LNCaP clone FGC (cell line): ENCODE measurements at regions not wholly inside any gene's neighbourhood (a gene's known extent, or its start where the extent isn't known, plus 50 kb on each side); places are given as distances from the start of the nearest gene placed in this dataset.

Experiments used
- DNase-seq: peaks from one replicate; pipeline ENCODE4 v3.0.0-alpha.2; 2011; ENCODE audit warnings: low read depth
- H3K4me3 ChIP-seq: 2 replicates; pipeline ENCODE4 v1.5.1; 2011; ENCODE audit warnings: mild to moderate bottlenecking, low read depth, low read length, control low read depth
- TF ChIP-seq, protein P1 (sequence below): IDR thresholded peaks from 2 replicates; pipeline ENCODE4 v1.5.1; 2012; ENCODE audit warnings: mild to moderate bottlenecking; ENCODE audit not compliant: control insufficient read depth, insufficient read depth; ENCODE audit errors: extremely low read depth

DNA sequence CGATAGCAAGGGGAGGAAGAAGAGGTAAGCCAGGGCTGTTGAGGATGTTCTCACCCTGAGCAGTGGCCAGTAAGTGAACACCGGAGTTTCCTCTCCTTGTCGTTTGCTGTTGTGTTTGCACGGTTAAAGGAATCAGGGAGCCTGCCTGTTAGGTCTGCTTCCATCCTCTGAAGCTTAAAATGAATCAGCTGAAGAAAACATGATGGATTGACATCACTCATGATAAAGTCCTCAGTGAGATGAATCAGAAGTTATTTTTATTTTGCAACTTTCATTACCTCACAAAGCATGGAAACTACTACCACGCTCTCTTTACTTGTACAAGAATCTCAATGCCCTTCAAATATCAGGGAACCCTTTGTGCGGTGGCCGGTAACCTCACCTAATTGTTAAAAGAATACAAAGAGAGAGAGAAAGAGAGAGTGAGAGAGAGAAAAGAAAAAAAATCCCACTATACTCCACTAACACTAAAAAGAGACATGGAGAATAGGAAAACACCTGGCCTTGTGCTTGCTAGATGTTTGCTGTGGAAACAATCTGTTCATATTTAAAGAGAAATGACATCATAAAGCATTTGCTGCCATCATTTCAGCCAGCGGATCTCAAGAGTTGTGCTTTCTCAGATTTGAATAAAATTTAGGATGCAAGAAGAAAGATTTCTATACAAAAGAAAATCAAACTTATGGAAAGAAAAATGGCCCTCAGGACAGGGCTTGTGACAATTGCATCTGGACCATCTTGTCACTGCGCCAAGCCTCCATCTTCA lies 441.6 kb upstream of the SALL1 start:
- H3K4me3 ChIP-seq = no peak overlapping the region
- DNase-seq = no peak
- TF ChIP-seq, protein P1, sequence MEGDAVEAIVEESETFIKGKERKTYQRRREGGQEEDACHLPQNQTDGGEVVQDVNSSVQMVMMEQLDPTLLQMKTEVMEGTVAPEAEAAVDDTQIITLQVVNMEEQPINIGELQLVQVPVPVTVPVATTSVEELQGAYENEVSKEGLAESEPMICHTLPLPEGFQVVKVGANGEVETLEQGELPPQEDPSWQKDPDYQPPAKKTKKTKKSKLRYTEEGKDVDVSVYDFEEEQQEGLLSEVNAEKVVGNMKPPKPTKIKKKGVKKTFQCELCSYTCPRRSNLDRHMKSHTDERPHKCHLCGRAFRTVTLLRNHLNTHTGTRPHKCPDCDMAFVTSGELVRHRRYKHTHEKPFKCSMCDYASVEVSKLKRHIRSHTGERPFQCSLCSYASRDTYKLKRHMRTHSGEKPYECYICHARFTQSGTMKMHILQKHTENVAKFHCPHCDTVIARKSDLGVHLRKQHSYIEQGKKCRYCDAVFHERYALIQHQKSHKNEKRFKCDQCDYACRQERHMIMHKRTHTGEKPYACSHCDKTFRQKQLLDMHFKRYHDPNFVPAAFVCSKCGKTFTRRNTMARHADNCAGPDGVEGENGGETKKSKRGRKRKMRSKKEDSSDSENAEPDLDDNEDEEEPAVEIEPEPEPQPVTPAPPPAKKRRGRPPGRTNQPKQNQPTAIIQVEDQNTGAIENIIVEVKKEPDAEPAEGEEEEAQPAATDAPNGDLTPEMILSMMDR = no peak

DNA sequence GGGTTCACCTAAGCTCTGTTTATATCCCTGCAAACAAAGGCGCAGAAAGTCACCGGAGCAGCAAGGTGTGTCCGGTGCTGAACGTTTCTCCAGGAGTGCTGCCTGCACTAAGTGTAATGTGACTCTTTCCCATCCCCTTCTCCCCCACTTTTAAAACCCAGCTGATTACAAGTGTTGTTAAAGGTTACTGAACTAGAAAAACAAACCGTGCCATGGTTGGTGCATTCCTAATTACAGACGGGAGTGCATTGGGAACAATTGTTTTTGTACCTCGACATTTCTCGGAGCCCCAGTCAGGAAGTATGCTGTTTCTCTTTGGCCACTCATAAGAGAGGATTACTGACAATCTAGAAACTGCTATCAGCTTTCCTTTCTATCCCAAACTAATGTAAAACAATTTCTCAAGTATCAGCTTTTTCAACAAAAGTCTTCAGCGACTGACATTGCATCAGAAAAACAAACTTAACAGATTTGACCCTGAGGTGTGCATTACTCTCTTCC lies 441.0 kb upstream of the SALL1 start:
- DNase-seq = no peak
- no peak overlapping the region for H3K4me3 ChIP-seq
- TF ChIP-seq, protein P1 = no peak

DNA sequence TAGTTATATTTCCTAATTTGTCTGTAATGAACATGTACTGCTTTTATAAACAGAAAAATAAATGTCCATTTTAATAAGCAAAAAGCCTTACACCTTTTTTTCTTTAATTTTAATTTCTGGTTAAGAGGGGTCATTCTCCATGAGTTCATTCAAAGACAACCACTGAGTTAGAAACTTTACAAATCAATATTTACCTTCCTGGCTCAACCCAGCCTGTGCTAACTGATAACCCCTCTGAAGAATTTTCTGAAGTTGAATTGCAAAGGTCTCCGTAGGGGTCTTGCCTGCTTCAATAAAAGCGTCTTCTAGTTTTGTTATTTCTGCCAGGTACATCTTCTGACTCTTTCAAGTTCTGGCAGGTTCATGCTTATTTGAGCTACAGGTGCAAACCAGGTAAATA lies 440.4 kb upstream of the SALL1 start:
- DNase-seq = no peak
- H3K4me3 ChIP-seq = no peak overlapping the region
- TF ChIP-seq, protein P1 = no peak

DNA sequence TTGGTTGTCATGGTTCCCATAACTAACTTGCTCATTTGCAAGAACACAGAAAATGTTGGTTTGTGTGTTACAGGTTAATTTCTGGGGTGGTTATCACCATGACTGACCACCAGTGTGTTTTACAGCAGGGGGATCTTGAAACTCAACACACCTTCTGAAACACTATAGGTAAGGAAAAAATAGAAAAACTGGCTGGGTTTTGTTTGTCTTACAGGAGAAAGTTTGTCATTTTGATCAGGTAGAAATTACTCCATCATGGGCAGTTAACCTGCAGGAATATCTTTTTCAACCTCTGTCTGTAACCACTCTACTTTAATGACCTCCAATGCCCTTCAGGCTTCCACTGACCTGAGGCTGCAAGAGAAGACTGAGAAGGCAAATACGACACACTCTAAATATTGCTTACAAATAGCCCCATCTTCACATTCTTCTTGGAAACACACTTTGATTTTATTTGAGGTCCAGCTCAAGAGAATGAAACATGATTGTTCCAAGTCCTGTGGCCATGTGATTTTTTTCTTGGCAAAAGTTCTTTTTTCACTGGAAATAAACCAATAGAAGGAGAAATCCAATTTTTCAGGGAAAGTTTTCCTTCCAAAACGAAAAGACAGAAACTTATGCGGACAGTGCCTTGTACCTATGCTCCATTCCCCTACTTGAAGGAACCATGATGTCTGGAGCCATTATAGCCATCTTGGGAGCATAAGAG lies 428.7 kb upstream of the SALL1 start:
- TF ChIP-seq, protein P1 = no peak
- no peak overlapping the region for H3K4me3 ChIP-seq
- DNase-seq = no peak

DNA sequence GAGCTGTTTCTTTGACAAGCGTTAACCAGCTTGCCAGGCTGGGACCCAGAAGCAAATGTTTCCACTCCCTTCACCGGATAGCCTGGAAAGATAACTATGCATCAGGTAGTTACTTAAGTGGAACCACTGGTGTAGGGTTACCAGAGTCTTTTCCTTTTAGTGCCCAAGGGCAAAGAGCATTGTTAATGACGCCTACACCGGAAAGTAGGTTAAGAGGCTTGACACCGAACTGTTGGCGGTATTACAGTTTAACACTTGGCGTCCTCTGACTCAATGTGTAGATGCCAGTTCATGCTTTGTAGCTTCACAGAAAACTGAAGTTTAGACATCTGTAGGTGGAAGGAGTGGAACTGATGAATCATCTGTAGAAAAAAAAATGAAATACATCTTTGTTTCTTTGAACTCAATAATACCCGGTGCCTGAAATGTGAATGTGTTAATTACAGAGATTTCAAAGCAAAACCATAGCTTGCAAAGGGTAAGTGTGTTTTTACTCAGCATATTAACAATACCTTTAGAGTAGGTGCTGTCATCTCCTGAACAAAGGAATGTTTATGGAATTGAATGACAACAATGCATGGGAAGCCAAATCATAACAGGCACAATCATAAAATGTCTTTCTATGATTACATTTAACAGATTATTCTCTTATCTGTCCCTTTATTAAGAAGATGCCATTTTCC lies 426.7 kb upstream of the SALL1 start:
- no peak for DNase-seq

DNA sequence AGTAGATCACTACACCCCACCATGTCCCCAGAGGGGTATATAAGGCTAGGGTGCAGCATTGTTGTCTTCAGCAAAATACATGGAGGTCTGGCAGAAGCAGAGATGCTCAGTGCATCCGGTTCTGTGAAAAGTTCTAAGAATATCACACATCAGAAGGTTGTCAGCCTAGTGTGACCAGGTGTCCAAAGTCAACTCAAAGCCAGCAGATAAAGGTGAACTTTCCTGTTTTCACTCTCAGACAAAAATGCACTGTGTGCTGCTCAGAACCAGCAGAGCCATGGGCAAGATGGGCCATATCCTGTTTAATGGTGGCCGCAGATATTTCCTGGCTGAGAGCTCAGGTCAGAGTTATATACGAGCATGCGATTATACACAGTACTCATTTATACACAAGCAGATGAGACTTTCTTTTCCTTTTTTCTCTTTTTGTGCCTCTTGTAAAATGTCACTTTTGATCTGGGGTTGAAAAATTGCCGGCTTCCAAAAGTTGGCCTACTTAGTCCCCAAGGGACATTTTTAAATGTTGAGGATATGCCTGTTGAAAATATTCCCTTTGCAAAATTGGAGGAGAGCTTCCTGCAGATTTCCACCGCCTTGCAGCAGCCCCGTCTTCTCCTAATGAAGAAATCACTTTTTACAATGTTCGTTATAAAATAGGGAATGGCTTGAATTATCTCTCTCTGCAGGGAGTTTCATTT lies 425.6 kb upstream of the SALL1 start:
- no peak overlapping the region for H3K4me3 ChIP-seq
- TF ChIP-seq, protein P1 = no peak
- DNase-seq = no peak

More for the DNA sequence above, 426.7 kb upstream of the SALL1 start:
- no peak overlapping the region for H3K4me3 ChIP-seq
- TF ChIP-seq, protein P1 = no peak
